ENCODE measurements at regions not wholly inside any gene's neighbourhood (a gene's known extent, or its start where the extent isn't known, plus 50 kb on each side); places are given as distances from the start of the nearest gene placed in this dataset.
A peak's percentile ranks its signal among the peaks of the same experiment; 100 is the strongest.
"Not testable (repeated sequence)": the region's sequence is repeated elsewhere in the genome, so short reads cannot be mapped to it uniquely, and the experiment has no call there.

- DNase-seq, result no peak
Measured at GRCh38 chr18:62442391-62442790, 80.4 kb upstream of the ZCCHC2 start.

- DNase-seq, result no peak
Measured at GRCh38 chr18:62445386-62445917, 77.4 kb upstream of the ZCCHC2 start.

GRCh38 chr18:62446511-62446910 is 76.3 kb upstream of the ZCCHC2 start:
- DNase-seq, result no peak

- DNase-seq, result no peak
Measured at GRCh38 chr18:62447652-62448051, 75.2 kb upstream of the ZCCHC2 start.

- no peak for DNase-seq
Measured at GRCh38 chr18:62448426-62448825, 74.4 kb upstream of the ZCCHC2 start.

- no peak for DNase-seq
Measured at GRCh38 chr18:62449490-62450104, 73.2 kb upstream of the ZCCHC2 start.

- no peak for DNase-seq
Measured at GRCh38 chr18:62450175-62450545, 72.7 kb upstream of the ZCCHC2 start.

- peak; percentile 77 for DNase-seq
Measured at GRCh38 chr18:62450546-62451410, 72.0 kb upstream of the ZCCHC2 start.

- DNase-seq, result no peak
Measured at GRCh38 chr18:62452280-62452831, 70.5 kb upstream of the ZCCHC2 start.

- DNase-seq, result no peak
Measured at GRCh38 chr18:62453864-62454263, 69.0 kb upstream of the ZCCHC2 start.

- no peak for DNase-seq
Measured at GRCh38 chr18:62454527-62454926, 68.3 kb upstream of the ZCCHC2 start.

- no peak for DNase-seq
Measured at GRCh38 chr18:62455222-62455621, 67.6 kb upstream of the ZCCHC2 start.

GRCh38 chr18:62457877-62458276 is 64.9 kb upstream of the ZCCHC2 start:
- no peak for DNase-seq

GRCh38 chr18:62458346-62458745 is 64.5 kb upstream of the ZCCHC2 start:
- no peak for DNase-seq

- no peak for DNase-seq
Measured at GRCh38 chr18:62458868-62459716, 63.7 kb upstream of the ZCCHC2 start.

GRCh38 chr18:62460851-62461300 is 61.9 kb upstream of the ZCCHC2 start:
- DNase-seq, result peak; percentile 35

- DNase-seq, result no peak
Measured at GRCh38 chr18:62461591-62461990, 61.2 kb upstream of the ZCCHC2 start.

- no peak for DNase-seq
Measured at GRCh38 chr18:62464266-62464665, 58.6 kb upstream of the ZCCHC2 start.

- not testable (repeated sequence) for DNase-seq
Measured at GRCh38 chr18:62469131-62469530, 53.7 kb upstream of the ZCCHC2 start.

Measured in NCI-H345 (cell line).